NAMALWA (cell line): ENCODE measurements at regions not wholly inside any gene's neighbourhood (a gene's known extent, or its start where the extent isn't known, plus 50 kb on each side); places are given as distances from the start of the nearest gene placed in this dataset.
"Not testable (repeated sequence)": the region's sequence is repeated elsewhere in the genome, so short reads cannot be mapped to it uniquely, and the experiment has no call there.

Experiments used
- DNase-seq: peaks from one replicate; pipeline ENCODE4 v3.0.0-alpha.2; 2015; ENCODE audit warnings: low spot score

GRCh38 chr4:164596318-164596878 is 157.5 kb upstream of the SMIM31 start:
- no peak for DNase-seq

DNA sequence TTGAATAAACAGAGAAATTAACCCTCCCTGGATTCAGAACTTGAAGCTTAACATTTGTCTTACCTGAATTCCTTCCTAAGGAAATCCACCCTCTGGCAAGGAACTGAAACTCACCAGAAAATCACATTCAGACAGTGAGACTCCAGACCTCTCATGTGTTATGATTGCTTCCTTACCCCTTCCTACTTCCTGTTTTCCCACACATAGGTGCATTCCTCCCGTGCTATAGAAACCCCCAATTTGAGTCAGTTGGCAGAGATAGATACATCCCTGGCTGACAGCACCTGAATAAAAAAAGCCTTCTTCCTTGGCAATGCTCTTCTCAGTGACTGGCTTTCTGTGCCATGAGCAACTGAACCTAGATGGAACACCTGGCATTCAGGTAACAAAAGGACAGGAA is 157.0 kb upstream of the SMIM31 start:
- no peak for DNase-seq

- DNase-seq = no peak
Measured at GRCh38 chr4:164601653-164602052, 152.3 kb upstream of the SMIM31 start.

DNA sequence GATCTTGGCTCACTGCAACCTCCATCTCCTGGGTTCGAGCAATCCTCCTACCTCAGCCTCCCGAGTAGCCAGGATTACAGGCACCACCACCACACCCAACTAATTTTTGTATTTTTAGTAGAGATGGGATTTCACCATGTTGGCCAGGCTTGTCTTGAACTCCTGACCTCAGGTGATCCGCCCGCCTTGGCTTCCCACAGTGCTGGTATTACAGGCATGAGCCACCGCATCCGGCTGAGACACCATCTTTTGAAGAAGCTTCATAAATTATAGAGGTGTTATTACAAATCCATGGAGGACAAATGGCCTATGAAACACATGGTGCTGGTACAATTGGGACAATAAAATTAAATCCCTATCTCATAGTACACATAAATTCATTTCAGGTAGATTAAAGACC is 148.1 kb upstream of the SMIM31 start:
- DNase-seq = not testable (repeated sequence)

GRCh38 chr4:164606478-164606877 is 147.5 kb upstream of the SMIM31 start:
- no peak for DNase-seq

- no peak for DNase-seq
Measured at GRCh38 chr4:164613256-164613655, 140.7 kb upstream of the SMIM31 start.

GRCh38 chr4:164613792-164614191 is 140.1 kb upstream of the SMIM31 start:
- no peak for DNase-seq

DNA sequence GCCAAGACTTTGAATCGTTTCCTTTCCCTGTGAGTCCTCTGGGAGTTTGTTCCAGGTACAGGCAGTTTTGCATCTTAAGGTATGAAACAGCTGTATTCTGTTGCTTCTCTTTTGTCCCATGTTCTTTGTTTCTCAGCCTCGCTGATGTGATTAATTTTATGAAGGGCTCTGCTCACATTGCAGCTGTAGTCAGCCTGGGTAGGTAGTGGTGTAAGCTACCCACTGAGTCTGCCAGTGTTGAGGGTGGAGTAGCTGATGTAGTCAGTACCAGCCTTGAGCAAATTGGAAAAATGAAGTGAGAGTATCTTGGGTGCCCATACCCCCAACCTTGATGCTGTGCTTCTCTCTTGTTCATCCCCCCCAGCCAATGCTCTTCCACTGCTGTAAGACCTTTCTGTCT is 139.6 kb upstream of the SMIM31 start:
- no peak for DNase-seq

DNA sequence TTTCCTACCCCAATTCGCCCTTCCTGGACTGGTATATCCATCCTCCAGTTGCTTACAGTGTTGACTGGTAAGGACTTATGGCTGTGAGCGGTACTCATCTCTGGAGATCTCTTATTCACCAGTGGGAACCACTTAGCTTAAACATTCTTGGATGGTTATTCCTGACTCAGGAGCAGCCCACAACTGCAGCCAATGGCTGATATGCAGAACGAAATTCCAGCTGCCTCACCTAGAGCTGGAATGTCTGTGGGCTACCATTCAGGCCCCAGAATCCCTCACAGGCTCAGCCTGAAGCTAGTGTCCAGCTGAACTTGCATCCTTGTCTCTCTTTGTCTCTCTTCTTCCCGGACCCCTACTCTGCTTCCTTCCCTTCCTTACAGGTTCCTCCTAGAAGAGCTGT is 138.9 kb upstream of the SMIM31 start:
- DNase-seq = no peak

DNA sequence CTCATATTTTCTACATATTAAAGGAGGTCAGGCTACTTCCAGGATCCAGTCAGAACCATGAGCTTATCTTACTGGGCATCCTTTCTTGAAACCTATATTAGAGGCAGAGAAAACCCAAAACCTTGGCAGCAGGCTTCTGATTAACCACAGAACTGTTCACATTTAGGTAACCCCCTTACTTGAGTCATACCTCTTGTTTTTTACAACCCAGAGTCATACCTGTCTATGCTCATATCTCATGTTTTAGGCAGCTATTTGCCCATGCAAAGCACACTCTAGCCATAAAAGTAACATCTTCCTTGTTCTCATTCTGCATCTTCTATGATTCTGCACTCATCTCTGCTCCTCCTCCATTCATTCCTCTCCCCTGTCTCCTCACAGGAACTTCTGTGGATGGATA is 138.0 kb upstream of the SMIM31 start:
- no peak for DNase-seq

DNA sequence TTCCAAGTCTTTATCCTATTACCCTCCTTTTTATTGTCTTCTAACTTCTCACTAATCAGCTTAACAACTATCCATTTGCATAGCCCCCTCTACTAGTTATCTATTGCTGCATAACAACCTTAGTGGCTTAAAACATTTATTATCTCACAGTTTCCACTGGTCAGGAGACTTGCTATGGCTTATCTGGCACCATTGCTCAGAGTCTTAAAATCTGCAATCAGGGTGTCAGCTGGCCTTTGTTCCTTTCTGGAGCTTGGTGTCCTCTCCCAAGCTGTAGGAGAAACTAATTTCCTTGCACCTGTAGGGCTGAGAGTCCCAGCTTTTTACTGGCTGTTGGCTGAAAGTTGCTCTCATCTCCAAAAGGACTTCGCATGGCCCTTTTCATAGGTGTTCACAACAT is 137.0 kb upstream of the SMIM31 start:
- no peak for DNase-seq

DNA sequence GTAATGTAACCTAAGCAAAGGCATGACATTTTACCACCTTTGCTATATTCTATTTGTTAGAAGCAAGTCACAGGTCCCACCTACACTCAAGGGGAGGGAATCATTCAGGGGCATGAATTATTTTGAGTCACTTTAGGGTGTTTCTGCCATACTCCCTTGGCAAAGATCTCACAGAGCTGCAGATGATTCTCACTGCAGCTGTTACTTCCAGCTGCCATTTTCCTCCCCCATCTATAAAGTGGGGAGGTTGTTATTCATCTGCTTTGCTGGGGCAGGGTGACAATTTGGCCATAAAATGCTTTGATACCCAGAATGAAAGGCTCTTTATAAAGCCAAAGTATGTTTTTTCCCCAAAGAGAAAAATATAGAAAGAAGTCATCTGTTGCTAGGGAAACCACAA is 136.5 kb upstream of the SMIM31 start:
- DNase-seq = no peak

DNA sequence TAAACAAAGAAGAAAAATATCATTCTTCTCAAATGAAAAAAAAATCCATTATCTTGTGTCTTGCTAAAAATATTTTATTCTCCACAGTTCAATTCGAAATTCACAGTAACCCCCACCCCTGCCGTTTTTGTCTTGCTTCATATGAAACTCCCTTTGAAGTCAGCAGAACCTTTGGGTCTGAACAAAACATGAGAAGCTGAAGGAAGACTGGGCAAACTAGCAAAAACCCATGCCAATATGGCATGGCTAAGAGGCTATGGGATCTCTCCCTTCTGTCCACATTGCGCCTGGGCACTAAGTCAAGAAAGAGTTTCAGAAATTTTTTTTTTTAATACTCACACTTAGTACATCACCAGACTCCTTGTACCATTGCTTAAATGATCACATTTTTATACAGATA is 136.0 kb upstream of the SMIM31 start:
- DNase-seq = no peak

- DNase-seq = no peak
Measured at GRCh38 chr4:164621886-164622521, 131.9 kb upstream of the SMIM31 start.

DNA sequence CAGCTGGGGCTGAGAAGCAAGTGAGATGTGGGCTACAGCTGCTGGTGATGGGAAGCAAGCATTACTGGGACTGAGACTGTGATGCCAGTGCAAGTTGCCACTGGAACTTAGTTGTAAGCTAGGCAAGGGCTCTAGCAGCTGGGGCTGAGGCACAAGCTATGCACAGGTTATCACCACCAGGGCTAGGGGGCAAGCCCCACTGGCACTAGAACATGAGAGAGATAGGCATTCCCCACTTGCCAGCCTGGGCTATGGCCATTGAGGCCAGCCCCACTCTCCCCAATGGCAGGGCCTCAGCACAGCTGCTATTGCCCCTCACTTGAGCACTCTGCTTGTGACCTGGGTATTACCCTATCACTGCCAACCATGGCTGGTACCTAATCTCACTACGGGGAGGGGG is 130.8 kb upstream of the SMIM31 start:
- no peak for DNase-seq

GRCh38 chr4:164639001-164639400 is 114.9 kb upstream of the SMIM31 start:
- DNase-seq = no peak

DNA sequence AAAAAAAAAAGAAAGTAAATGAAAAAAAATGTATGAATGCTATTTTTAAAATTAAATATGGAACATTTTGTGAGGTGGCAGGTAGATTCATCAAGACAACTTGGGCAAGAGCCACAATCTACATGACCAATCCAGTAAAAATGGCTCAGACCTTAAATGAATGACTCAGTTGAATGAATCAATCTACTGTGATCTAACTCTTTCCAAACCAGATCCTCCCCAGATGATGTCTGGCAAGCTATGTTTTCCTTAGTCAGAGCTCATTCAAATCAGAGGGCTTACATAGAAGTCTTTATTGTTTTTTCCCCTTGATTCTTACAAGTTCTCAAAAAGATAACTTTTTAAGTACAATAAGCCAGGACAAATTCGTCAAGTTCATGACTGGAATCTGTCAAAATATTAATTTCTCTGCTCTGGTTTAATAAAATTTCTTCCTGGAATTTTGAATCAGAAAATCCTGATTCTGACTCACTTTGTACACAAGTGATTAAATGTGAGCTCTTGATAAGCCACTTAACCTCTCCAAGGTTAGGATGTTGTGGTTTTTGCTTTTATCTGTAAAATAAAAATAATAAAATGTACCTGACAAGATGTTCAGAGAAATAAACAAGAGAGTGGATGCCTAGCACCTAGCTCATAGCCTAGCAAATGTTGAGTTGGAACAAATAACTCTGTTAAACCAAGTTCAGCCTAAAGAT is 105.6 kb upstream of the SMIM31 start:
- no peak for DNase-seq

DNA sequence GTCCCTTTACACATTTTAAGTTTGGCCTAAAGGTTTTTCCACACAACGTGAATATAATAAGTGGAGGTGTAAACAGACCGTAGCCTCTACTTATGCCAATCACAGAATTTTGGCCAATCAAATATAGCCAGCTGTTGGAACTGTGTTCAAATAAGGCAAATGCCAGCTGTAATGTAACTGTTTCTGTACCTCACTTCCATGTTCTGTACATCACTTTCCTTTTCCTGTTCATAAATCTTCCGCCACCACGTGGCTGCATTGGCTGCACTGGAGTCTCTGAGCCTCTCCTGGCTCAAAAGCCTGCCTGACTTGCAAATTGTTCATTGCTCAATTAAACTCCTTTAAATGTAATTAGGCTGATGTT is 105.1 kb upstream of the SMIM31 start:
- DNase-seq = no peak

DNA sequence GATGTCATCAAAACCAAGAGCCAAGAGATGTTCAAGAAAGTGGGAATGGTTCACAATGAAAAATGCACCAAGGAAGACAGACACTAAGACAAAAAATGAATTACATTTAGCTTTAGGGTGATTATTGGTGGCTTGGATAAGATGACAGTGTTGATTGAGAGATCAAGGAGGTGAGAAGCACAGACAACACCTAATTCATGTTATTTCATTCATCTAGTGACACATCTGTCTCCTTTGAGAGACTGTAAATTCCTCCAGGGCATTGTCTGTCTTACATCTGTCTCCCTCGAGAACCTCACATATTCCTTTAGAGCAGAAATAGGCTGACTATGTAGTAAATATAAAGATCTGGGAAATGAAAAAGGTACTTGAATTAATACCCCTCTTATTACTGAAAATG is 94.2 kb upstream of the SMIM31 start:
- DNase-seq = no peak

GRCh38 chr4:164676152-164676551 is 77.8 kb upstream of the SMIM31 start:
- DNase-seq = peak; percentile 4

DNA sequence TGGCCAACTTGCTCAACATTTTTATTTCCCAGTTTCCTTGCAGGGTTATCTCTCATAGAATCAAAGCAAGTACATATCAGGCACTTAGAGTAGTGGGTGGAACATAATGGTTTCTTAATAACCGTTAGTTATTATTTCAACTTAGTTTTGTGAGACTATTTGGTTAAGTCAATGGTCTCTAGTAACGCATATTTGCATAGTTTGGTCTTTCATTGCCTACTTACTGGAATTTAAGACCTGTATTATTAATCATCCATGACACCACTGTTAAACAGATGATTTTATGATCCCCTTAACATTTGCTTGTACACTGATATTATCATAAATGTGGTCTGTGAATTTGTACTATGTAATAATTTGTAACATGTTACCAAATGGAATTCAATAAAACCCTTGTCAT is 70.9 kb upstream of the SMIM31 start:
- no peak for DNase-seq

- DNase-seq = no peak
Measured at GRCh38 chr4:164695650-164696049, 58.3 kb upstream of the SMIM31 start.

DNA sequence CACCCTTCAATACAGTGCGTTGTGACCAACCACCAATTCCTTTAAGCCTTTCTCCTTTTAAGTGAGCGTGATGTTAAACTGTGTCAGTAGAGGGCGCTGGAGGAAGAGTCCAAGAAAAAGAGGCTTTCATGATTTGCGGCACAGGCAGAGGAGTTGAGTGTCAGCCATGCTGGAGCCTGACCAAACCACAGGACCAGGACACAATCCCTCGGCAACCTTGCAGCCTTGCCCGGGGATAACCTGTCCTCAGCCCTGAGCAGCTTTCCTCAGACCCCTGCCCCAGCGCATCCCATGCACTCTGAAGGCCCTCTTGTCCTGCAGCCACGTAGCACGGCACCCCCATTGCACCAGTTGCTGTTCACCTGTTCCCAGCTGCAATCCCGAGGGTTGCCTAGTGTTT is 53.5 kb upstream of the SMIM31 start:
- peak; percentile 52 for DNase-seq

DNA sequence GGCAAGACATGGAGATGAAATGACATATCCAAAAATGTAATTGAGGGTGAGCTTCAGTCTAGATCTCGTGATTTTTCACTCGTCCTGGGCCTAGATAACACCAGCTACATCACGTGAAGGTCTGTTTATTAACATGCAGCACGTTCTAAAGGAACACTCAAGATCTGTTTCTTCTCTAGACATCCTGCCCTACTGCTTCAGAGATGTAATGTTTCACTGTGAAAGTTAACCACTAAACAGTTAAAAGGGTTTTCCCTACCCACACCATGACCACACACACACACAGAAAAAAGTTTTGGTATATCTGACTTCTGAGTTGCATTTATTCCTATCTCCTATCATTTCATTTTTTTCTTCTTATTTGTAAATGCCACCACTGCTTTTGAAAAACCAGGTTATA is 52.3 kb upstream of the SMIM31 start:
- DNase-seq = no peak
